UCSD-AML1 (cell line): ENCODE measurements at regions not wholly inside any gene's neighbourhood (a gene's known extent, or its start where the extent isn't known, plus 50 kb on each side); places are given as distances from the start of the nearest gene placed in this dataset.
"Not testable (repeated sequence)": the region's sequence is repeated elsewhere in the genome, so short reads cannot be mapped to it uniquely, and the experiment has no call there.

ENCODE experiments used
- DNase-seq: peaks from one replicate; lab custom pipeline; 2025; ENCODE audit not compliant: unreplicated experiment; lab: John Stamatoyannopoulos, UW

- no peak for DNase-seq
Measured at GRCh38 chr11:109480251-109480650, 58.3 kb downstream of the C11orf87 start.

GRCh38 chr11:109486129-109486528 lies 64.1 kb downstream of the C11orf87 start:
- no peak for DNase-seq

GRCh38 chr11:109490953-109491635 lies 69.1 kb downstream of the C11orf87 start:
- no peak for DNase-seq

- DNase-seq: no peak
Measured at GRCh38 chr11:109506115-109506514, 84.1 kb downstream of the C11orf87 start.

- no peak for DNase-seq
Measured at GRCh38 chr11:109507331-109507730, 85.3 kb downstream of the C11orf87 start.

- no peak for DNase-seq
Measured at GRCh38 chr11:109507836-109508561, 86.0 kb downstream of the C11orf87 start.

- no peak for DNase-seq
Measured at GRCh38 chr11:109508943-109509342, 87.0 kb downstream of the C11orf87 start.

- DNase-seq: no peak
Measured at GRCh38 chr11:109510316-109510715, 88.3 kb downstream of the C11orf87 start.

GRCh38 chr11:109511598-109511997 lies 89.6 kb downstream of the C11orf87 start:
- DNase-seq: no peak

- no peak for DNase-seq
Measured at GRCh38 chr11:109512249-109512648, 90.3 kb downstream of the C11orf87 start.

GRCh38 chr11:109512680-109513079 lies 90.7 kb downstream of the C11orf87 start:
- DNase-seq: no peak

- no peak for DNase-seq
Measured at GRCh38 chr11:109514313-109515018, 92.5 kb downstream of the C11orf87 start.

- DNase-seq: no peak
Measured at GRCh38 chr11:109519253-109519652, 97.3 kb downstream of the C11orf87 start.

GRCh38 chr11:109521571-109522086 lies 99.6 kb downstream of the C11orf87 start:
- no peak for DNase-seq

GRCh38 chr11:109522116-109522755 lies 100.2 kb downstream of the C11orf87 start:
- DNase-seq: no peak

GRCh38 chr11:109525636-109526035 lies 103.6 kb downstream of the C11orf87 start:
- not testable (repeated sequence) for DNase-seq

GRCh38 chr11:109526061-109526460 lies 104.1 kb downstream of the C11orf87 start:
- no peak for DNase-seq

GRCh38 chr11:109526931-109527330 lies 104.9 kb downstream of the C11orf87 start:
- no peak for DNase-seq

GRCh38 chr11:109527496-109527895 lies 105.5 kb downstream of the C11orf87 start:
- DNase-seq: no peak

- DNase-seq: no peak
Measured at GRCh38 chr11:109547356-109548027, 125.5 kb downstream of the C11orf87 start.

GRCh38 chr11:109552376-109552775 lies 130.4 kb downstream of the C11orf87 start:
- DNase-seq: no peak
